ENCODE measurements at regions not wholly inside any gene's neighbourhood (a gene's known extent, or its start where the extent isn't known, plus 50 kb on each side); places are given as distances from the start of the nearest gene placed in this dataset.

GRCh38 chr22:49719046-49719445, 108.6 kb downstream of the BRD1 start:
- ChIA-PET POLR2A (no interaction called here), CTCF (no interaction called here)
- TF ChIP-seq REST (IDR thresholded peaks at IDR 0.05; ENCODE audit: insufficient read depth in 1 of 2, low read depth in 2 of 2, low read length in 1 of 2), result no peak
- TF ChIP-seq TCF7L2 (IDR thresholded peaks at IDR 0.05; ENCODE audit: low read depth, low read length), result no peak
- no peak for TF ChIP-seq SIN3A (IDR thresholded peaks at IDR 0.05; ENCODE audit: borderline replicate concordance, insufficient read depth, low read depth, low read length)
- TF ChIP-seq POLR2AphosphoS5 (IDR thresholded peaks at IDR 0.05; ENCODE audit: low read depth, low read length), result no peak
- TF ChIP-seq CTCF (IDR thresholded peaks at IDR 0.05), result no peak
- no TSS peak for BruUV-seq (replicated peaks)
- no peak overlapping the region for H3K4me3 ChIP-seq (ENCODE audit: low read depth in 2 of 2, low read length in 2 of 2)
- in situ Hi-C loops (cut with HindIII; ENCODE audit: low pct_unique_long_range_greater_than_20kb, low sequenced_read_pairs), result no loop called here
- H3K27ac ChIP-seq (ENCODE audit: low read length), result no peak overlapping the region
- no peaks in the 10 kb centered on the region; the same call in 1 of the 2 replicates for H3K27me3 ChIP-seq (ENCODE audit: control insufficient read depth, insufficient read depth, low read length)
- no peaks in the 10 kb centered on the region for H3K9me3 ChIP-seq (ENCODE audit: control insufficient read depth, insufficient read depth, low read depth, low read length)
- intact Hi-C loops (cut with micrococcal nuclease; ENCODE audit: unreplicated experiment), result no loop called here
- no peak for ATAC-seq
- DNase-seq (ENCODE audit: low read depth, low spot score), result no peak
- no peaks in the 10 kb centered on the region for H3K36me3 ChIP-seq (ENCODE audit: control insufficient read depth, insufficient read depth, low read length)
- no peaks in the 10 kb centered on the region for H3K4me1 ChIP-seq (ENCODE audit: control insufficient read depth, insufficient read depth, low read length)

- CTCF ChIA-PET, result no interaction called here
Observed at GRCh38 chr22:49718396-49718795, 109.3 kb downstream of the BRD1 start.

More at GRCh38 chr22:49718396-49718795, 109.3 kb downstream of the BRD1 start:
- DNase-seq (ENCODE audit: low read depth, low spot score) (no peak), ATAC-seq (no peak)
- Histone ChIP-seq H3K27me3 (ENCODE audit: control insufficient read depth, insufficient read depth, low read length) (no peaks in the 10 kb centered on the region; the same call in 1 of the 2 replicates), H3K4me3 (ENCODE audit: low read depth in 2 of 2, low read length in 2 of 2) (no peak overlapping the region), H3K36me3 (ENCODE audit: control insufficient read depth, insufficient read depth, low read length) (no peaks in the 10 kb centered on the region), H3K9me3 (ENCODE audit: control insufficient read depth, insufficient read depth, low read depth, low read length) (no peaks in the 10 kb centered on the region), H3K4me1 (ENCODE audit: control insufficient read depth, insufficient read depth, low read length) (no peaks in the 10 kb centered on the region), H3K27ac (ENCODE audit: low read length) (no peak overlapping the region)
- no TSS peak for BruUV-seq (replicated peaks)
- in situ Hi-C loops (cut with HindIII; ENCODE audit: low pct_unique_long_range_greater_than_20kb, low sequenced_read_pairs), result no loop called here
- intact Hi-C loops (cut with micrococcal nuclease; ENCODE audit: unreplicated experiment), result no loop called here
- no peak for TF ChIP-seq REST (IDR thresholded peaks at IDR 0.05; ENCODE audit: insufficient read depth in 1 of 2, low read depth in 2 of 2, low read length in 1 of 2)
- TF ChIP-seq SIN3A (IDR thresholded peaks at IDR 0.05; ENCODE audit: borderline replicate concordance, insufficient read depth, low read depth, low read length), result no peak
- no peak for TF ChIP-seq POLR2AphosphoS5 (IDR thresholded peaks at IDR 0.05; ENCODE audit: low read depth, low read length)
- no peak for TF ChIP-seq TCF7L2 (IDR thresholded peaks at IDR 0.05; ENCODE audit: low read depth, low read length)
- POLR2A ChIA-PET, result no interaction called here

Data from Panc1 (cell line).